Panc1 (cell line): ENCODE measurements at regions not wholly inside any gene's neighbourhood (a gene's known extent, or its start where the extent isn't known, plus 50 kb on each side); places are given as distances from the start of the nearest gene placed in this dataset.

Experiments
- POLR2AphosphoS5 ChIP-seq: IDR thresholded peaks from 2 replicates; pipeline ENCODE4 v1.6.1; 2012; ENCODE audit warnings: mild to moderate bottlenecking, low read depth, low read length, moderate library complexity
- SIN3A ChIP-seq: IDR thresholded peaks from 2 replicates; pipeline ENCODE4 v1.6.1; 2012; ENCODE audit warnings: low read depth, mild to moderate bottlenecking, low read length, moderate library complexity, borderline replicate concordance; ENCODE audit not compliant: insufficient read depth
- TCF7L2 ChIP-seq: IDR thresholded peaks from 2 replicates; pipeline ENCODE4 v1.6.1; 2011; ENCODE audit warnings: mild to moderate bottlenecking, low read depth, low read length, inconsistent platforms
- TF ChIP-seq, protein P1 (sequence below): fragments of 450-650 bp; IDR thresholded peaks from 2 replicates; pipeline ENCODE4 v1.5.1; 2017; ENCODE audit warnings: mild to moderate bottlenecking
- TF ChIP-seq, protein P2 (sequence below), 2 experiments: IDR thresholded peaks; 2 replicates each; pipeline ENCODE4 v1.6.1; 2011 to 2012; ENCODE audit warnings: low read depth in 2 of 2, control low read depth in 1 of 2, low read length in 1 of 2, mild to moderate bottlenecking in 1 of 2, moderate library complexity in 1 of 2; ENCODE audit not compliant: insufficient read depth in 1 of 2

DNA sequence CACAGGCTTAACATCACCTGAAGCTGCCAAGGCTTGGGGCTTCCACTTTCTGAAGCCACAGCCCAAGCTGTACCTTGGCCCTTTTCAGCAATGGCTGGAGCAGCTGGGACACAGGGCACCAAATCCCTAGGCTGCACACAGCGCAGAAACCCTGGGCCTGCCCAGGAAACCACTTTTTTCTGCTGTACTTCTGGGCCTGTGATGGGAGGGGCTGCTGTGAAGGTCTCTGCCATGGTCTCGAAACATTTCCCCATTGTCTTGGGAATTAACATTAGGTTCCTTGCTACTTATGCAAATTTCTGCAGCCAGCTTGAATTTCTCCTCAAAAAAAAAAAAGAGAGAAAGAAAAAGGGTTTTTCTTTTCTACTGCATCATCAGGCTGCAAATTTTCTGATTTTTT lies 219.1 kb downstream of the RPL10L start:
- TF ChIP-seq, protein P1, sequence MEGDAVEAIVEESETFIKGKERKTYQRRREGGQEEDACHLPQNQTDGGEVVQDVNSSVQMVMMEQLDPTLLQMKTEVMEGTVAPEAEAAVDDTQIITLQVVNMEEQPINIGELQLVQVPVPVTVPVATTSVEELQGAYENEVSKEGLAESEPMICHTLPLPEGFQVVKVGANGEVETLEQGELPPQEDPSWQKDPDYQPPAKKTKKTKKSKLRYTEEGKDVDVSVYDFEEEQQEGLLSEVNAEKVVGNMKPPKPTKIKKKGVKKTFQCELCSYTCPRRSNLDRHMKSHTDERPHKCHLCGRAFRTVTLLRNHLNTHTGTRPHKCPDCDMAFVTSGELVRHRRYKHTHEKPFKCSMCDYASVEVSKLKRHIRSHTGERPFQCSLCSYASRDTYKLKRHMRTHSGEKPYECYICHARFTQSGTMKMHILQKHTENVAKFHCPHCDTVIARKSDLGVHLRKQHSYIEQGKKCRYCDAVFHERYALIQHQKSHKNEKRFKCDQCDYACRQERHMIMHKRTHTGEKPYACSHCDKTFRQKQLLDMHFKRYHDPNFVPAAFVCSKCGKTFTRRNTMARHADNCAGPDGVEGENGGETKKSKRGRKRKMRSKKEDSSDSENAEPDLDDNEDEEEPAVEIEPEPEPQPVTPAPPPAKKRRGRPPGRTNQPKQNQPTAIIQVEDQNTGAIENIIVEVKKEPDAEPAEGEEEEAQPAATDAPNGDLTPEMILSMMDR, result no peak
- TF ChIP-seq POLR2AphosphoS5 (no peak), TCF7L2 (no peak), SIN3A (no peak)
- TF ChIP-seq, protein P2, sequence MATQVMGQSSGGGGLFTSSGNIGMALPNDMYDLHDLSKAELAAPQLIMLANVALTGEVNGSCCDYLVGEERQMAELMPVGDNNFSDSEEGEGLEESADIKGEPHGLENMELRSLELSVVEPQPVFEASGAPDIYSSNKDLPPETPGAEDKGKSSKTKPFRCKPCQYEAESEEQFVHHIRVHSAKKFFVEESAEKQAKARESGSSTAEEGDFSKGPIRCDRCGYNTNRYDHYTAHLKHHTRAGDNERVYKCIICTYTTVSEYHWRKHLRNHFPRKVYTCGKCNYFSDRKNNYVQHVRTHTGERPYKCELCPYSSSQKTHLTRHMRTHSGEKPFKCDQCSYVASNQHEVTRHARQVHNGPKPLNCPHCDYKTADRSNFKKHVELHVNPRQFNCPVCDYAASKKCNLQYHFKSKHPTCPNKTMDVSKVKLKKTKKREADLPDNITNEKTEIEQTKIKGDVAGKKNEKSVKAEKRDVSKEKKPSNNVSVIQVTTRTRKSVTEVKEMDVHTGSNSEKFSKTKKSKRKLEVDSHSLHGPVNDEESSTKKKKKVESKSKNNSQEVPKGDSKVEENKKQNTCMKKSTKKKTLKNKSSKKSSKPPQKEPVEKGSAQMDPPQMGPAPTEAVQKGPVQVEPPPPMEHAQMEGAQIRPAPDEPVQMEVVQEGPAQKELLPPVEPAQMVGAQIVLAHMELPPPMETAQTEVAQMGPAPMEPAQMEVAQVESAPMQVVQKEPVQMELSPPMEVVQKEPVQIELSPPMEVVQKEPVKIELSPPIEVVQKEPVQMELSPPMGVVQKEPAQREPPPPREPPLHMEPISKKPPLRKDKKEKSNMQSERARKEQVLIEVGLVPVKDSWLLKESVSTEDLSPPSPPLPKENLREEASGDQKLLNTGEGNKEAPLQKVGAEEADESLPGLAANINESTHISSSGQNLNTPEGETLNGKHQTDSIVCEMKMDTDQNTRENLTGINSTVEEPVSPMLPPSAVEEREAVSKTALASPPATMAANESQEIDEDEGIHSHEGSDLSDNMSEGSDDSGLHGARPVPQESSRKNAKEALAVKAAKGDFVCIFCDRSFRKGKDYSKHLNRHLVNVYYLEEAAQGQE (IDR thresholded peaks at IDR 0.05; ENCODE audit: insufficient read depth in 1 of 2, low read depth in 2 of 2, low read length in 1 of 2), result no peak
